ENCODE measurements at regions not wholly inside any gene's neighbourhood (a gene's known extent, or its start where the extent isn't known, plus 50 kb on each side); places are given as distances from the start of the nearest gene placed in this dataset.
"Not testable (repeated sequence)": the region's sequence is repeated elsewhere in the genome, so short reads cannot be mapped to it uniquely, and the experiment has no call there.

DNA sequence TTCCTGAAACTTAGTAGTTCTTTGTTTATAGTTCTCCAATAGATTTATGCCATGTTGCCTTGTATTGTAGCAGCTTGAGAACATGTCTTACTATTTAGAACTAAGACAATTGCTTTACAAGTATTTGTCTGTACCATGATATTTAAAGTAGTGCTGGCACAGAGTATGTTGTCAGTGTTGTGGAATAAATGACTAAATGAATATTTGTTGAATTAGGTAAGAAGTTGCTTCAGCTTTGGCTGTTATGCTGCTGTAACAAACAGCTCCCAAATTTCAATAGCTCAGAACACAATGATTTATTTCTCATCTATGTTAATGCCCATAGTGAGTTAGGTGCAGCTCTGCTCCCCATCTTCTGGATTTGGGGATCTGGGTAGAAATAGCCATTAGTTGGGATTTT lies 90.2 kb upstream of the VCAM1 start:
- DNase-seq = no peak

DNA sequence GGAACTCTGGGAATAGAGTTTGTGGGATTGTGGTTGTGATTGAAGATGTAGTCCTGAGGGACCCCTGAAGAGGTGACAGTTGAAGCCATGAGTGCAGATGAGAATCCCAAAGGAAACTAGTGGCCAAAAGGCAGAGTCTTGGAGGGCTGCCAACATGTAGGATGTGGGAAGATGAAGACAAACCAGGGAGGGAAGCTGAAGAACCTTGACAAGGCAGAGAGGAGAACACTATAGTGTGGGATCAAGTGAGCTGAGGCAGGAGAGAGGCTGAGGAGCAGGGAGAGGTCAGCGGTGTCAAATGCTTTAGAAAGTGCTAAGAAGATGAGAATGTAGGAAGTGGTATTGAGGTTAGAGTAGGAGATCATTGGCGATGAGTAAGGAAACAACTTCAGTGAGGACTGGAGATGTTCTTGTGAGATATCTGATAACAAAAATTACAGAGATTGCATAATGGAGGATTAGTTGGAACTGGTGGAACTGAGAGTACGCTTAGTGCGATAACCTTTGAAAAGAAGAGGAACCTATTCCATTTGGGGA lies 88.5 kb upstream of the VCAM1 start:
- peak; percentile 5 for DNase-seq

DNA sequence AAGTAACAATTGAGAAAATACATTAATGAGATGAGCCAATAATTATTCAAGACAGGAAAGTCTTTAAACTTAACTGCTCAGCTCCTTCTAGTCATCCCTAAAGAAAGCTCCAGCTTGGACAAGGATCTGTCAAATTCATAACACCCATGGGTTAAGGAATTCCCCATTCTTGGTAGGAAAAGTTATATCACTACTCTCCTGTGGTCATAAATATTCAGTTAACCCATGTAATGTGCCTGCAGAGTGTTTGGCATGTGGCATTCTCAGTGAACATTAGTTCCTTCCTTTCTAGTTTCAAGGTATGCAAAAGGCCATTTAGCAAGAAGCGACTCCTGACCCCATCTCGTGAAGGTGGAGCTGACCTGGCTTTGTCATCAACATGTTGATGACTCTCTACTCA lies 76.7 kb upstream of the VCAM1 start:
- DNase-seq = no peak

DNA sequence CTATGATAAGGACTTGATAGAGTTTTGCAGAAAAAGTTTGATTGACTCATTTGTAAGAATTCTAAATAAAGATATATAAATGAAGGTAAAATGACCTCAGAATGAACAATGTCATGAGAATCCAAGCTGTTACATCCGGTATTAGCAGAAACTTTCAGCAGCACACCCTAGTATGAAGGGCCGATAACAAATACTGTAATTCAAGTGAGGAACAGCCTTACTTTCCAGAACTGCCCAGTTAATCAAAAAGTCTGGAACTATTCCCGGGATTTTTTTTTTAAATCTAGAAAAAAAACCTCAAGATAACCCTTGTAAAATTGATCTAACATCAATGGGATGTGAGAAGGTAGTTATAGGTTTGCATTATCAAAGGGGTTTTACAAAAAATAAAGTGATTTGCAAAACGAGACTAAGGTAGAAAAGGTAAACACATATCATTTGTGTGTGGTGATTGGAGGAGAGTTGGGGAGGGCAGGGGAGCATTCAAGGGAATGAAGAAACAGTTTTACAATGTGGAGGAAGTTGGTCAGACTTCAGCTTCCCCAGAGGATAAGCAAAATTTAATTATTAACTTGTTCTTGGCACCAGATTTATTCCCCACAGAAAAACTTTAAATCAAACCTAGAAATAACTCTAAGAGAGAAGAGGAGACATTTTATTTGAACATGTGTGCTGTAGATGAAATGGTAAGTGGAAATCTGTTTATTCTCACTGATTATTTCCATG lies 75.9 kb upstream of the VCAM1 start:
- DNase-seq = no peak

DNA sequence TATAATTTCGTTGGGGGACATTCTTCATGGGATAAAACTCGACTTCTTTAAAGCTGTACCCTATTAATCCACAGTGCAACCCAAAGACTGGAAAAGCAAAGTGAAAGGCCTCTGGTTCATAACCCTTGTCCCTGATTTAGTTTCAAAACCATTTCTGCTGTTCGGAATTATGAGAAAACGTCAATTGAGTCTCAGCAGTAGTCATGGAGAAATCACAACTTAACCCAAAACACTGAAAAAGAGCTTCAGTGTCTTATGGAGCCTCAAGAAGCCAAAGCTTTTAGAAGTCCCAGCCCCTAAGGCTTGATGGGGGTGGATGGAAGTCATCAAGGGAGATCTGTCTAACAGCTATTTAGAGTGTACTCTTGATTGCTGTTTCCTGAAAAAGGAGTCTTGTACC lies 73.5 kb upstream of the VCAM1 start:
- no peak for DNase-seq

DNA sequence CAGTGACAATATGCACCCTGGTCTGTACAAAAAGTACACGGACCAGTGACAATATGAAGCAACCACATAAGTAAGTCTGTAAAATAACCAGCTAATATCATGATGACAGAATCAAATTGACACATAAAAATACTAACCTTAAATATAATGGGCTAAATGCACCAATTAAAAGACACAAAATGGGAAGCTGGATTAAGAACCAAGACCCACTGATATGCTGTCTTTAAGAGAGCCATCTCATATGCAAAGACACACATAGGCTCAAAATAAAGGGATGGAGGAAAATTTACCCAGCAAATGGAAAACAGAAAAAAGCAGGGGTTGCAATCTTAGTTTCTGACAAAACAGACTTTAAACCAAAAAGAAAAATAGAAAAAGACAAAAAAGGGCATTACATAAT lies 70.4 kb upstream of the VCAM1 start:
- DNase-seq = no peak

DNA sequence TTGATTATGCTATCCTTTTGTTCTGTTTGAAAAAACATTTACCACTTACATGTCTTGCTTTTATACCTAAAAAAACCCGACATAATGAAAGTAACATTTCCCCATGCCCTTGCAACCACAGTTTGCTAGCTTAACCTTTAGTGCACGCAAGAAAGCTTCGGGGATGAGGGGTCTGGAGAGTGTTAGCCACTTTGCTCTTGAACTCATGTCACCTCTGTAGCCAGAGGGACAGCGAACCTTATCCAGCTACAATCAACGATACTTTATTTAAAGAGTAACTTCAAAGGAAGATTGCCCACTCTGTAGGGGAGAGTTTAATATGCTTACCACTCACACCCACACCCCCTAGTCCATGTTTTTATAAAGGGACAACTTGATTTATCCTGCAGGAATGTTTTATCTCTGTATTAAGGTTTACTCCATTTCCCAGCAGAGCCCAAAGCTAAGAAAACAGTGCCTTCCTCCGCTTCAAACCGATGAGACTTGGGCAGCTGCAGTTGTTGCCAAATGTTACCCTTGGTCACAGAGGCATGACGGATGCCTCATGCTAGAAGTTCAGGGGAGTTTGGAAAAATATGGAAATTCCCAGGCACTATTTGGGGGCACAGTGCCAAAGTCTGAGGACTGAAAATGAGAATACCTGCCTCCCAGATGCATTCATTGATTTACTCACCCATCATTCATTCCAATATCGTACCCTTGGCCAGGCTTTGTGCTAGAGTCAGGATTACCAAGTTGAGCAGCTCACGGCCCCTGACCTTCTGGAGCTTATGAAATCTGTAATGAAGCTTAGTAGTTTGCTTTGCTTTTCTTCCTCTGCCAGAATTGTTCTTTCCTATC lies 61.4 kb upstream of the VCAM1 start:
- no peak for DNase-seq

DNA sequence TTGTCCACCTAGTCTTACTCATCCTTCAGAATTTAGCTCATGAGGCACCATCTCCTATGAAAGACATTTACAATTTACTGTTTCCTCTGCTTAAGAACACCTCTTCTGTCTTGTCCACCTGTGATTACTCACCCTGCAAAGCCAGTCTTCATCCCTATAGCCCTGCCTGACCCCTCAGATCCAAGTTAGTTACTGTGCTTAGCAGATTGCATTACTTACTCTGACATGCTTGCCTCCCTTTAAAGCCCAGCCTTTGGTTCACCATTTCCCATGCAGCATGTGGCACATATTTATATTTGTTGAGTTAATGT lies 60.9 kb upstream of the VCAM1 start:
- DNase-seq = no peak

DNA sequence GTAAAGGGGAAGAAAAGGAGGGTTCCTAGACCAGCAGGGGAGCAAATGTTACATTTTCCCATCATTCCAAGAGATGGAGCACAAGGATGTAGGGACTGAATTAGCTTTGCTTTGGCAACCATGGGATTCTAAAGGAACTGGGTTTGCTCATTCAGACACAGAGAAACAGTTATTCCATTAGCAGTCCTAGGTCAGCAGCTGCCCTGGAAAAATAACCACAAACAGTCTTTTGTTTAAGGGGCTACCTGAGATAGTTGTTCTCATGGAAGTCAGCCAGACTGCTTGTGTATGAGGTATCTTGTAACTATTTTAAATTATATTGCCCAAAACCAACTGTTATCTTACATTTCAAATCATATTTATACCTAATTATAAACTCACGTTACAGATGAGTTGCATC lies 58.4 kb upstream of the VCAM1 start:
- no peak for DNase-seq

DNA sequence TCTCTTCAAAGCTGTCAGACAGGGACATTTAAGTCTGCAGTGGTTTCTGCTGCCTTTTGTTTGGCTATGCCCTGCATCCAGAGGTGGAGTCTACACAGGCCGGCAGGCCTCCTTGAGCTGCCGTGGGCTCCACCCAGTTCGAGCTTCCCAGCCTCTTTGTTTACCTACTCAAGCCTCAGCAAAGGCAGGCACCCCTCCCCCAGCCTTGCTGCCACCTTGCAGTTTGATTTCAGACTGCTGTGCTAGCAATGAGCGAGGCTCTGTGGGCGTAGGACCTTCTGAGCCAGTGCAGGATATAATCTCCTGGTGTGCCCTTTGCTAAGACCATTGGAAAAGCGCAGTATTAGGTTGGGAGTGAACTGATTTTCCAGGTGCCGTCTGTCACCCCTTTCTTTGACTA lies 51.0 kb upstream of the VCAM1 start:
- not testable (repeated sequence) for DNase-seq

All from activated CD4-positive, alpha-beta T cell treated with anti-CD3 and anti-CD28 coated beads, Interleukin-2, amount 50 U/mL, for 16 hours (primary cell).